ENCODE measurements at regions not wholly inside any gene's neighbourhood (a gene's known extent, or its start where the extent isn't known, plus 50 kb on each side); places are given as distances from the start of the nearest gene placed in this dataset.

DNA sequence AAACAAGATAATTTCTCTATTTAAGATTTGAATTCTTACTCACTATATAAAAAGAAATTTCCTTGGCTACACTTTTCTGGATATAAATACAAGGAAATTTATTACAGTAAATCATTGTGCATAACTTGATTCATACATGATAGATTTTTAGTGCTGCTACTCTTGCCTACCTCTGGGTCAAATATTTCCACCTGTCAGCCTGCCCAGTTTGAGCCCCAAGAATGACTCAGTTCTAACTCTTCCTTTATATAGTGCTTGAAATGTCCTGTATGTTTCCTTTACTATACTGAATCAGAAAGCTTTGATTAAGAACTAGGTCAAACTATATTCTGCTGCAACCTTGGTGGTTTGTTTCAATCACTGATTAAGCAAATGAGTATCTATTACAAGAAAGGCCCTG is 147.4 kb upstream of the FTMT start:
- POLR2A ChIA-PET, result no interaction called here

DNA sequence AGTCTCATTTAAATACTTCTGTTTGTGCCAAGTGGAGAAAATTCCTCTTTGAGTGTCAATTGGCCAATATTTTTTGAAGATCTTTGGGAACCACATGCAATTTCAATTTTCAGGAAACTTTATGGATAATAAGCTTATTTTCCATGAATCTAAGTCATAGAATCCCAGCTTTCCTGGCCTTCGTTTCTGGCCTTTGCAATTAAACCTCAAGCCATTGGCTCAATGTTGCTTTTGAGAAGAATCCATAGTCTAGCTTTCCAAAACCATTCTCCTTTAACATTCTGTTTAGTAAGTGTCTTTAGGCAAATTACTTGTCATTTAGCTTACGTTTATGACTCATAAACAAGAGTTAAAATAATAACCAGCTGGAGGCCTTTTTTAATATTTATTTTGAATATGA is 145.0 kb upstream of the FTMT start:
- POLR2A ChIA-PET, result no interaction called here
- no peak for ATAC-seq (ENCODE audit: low read depth)
- H3K36me3 Mint-ChIP-seq, result no peaks in the 10 kb centered on the region

More for the DNA sequence above, 147.4 kb upstream of the FTMT start:
- no peak for DNase-seq
- no peak for ATAC-seq (ENCODE audit: low read depth)
- Mint-ChIP-seq H3K4me1 (no peaks in the 10 kb centered on the region), H3K9me3 (no peaks in the 10 kb centered on the region), H3K27ac (no peak overlapping the region), H3K27me3 (no peaks in the 10 kb centered on the region), H3K36me3 (no peaks in the 10 kb centered on the region), H3K4me3 (no peak overlapping the region)

DNA sequence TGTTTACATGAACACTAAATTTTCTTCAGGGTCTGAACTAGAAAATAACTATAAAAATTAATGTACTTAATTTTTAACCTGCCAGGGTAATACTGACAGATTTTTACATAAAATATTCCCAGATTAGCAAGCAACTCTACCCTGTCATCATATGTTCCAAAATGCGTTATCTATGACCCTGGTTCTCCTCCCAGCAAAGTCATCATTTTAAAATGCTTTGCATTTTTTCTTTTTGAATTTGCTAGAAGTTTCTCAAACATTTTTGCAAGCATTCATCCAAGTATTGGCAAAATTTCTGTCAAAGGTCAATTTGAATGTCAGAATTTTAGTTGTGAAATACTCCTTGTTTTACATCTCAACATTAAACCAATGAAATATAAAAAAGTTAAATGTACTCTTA is 144.5 kb upstream of the FTMT start:
- ATAC-seq (ENCODE audit: low read depth) (no peak), DNase-seq (no peak)
- H3K4me3 Mint-ChIP-seq, result no peak overlapping the region
- H3K27me3 Mint-ChIP-seq, result no peaks in the 10 kb centered on the region
- H3K9me3 Mint-ChIP-seq, result no peaks in the 10 kb centered on the region
- no peaks in the 10 kb centered on the region for H3K4me1 Mint-ChIP-seq
- no peak overlapping the region for H3K27ac Mint-ChIP-seq
- POLR2A ChIA-PET, result no interaction called here
- H3K36me3 Mint-ChIP-seq, result no peaks in the 10 kb centered on the region

More for the DNA sequence above, 145.0 kb upstream of the FTMT start:
- no peaks in the 10 kb centered on the region for H3K9me3 Mint-ChIP-seq
- H3K27ac Mint-ChIP-seq, result no peak overlapping the region
- H3K27me3 Mint-ChIP-seq, result no peaks in the 10 kb centered on the region
- H3K4me3 Mint-ChIP-seq, result no peak overlapping the region
- no peak for DNase-seq
- no peaks in the 10 kb centered on the region for H3K4me1 Mint-ChIP-seq

DNA sequence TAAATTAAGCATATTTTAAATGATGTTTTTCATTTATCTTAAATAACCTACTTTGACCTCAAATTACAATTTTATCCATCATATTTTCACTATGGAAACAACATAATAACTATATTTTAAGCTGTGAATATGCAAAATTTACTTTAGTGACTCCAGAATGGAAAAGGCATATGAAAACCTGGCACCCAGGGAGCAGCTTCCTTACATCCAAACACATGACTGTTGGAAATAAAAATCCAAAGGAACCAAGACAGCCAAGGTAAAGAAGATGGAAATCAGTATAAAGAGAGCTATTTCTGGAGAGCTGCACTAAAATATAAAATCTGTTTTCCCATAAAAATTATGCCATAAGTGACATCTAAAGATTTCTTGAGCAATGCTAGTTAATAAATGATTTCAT is 140.3 kb upstream of the FTMT start:
- POLR2A ChIA-PET, result no interaction called here
- H3K4me3 Mint-ChIP-seq, result no peak overlapping the region
- no peak overlapping the region for H3K27ac Mint-ChIP-seq
- H3K27me3 Mint-ChIP-seq, result no peaks in the 10 kb centered on the region
- no peaks in the 10 kb centered on the region for H3K4me1 Mint-ChIP-seq
- peaks cover 6% of the 10 kb centered on the region for H3K9me3 Mint-ChIP-seq
- no peaks in the 10 kb centered on the region for H3K36me3 Mint-ChIP-seq
- ATAC-seq (ENCODE audit: low read depth) (no peak), DNase-seq (no peak)

DNA sequence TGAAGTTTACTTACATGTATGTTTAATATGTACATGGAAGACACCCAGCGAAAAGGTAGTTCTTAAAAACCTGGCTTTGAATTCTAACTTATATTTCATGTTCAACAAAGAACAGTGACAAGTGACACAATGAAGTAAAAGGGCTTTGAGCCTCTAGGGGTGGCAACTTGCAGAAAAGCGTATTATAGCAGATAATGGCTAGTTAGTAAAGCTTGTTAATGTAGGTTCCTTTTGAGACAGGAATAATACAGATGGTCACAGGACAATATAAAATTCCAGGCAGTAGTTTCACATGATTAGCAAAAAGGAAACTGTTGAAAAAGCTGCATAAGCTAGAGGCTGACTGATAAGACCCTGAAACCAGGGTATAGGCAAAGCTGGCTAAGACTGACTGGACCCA is 132.4 kb upstream of the FTMT start:
- POLR2A ChIA-PET, result no interaction called here

DNA sequence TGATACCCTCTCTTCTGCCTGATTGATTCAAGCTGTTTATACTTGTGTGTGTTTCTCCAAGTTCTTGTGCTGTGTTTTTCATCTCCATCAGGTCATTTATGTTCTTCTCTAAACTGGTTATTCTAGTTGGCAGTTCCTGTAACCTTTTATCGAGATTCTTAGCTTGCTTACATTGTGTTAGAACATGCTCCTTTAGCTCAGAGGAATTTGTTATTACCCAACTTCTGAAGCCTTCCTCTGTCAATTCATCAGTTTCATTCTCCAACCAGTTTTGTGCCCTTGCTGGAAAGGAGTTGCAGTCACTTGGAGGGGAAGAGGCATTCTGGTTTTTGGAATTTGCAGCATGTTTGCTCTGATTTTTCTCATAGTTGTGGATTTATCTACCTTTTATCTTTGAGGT is 126.2 kb upstream of the FTMT start:
- POLR2A ChIA-PET, result no interaction called here
- no peak overlapping the region for H3K4me3 Mint-ChIP-seq
- no peak overlapping the region for H3K27ac Mint-ChIP-seq
- peaks cover 4% of the 10 kb centered on the region for H3K9me3 Mint-ChIP-seq
- no peak for ATAC-seq (ENCODE audit: low read depth)
- H3K36me3 Mint-ChIP-seq, result no peaks in the 10 kb centered on the region
- no peaks in the 10 kb centered on the region for H3K4me1 Mint-ChIP-seq
- no peaks in the 10 kb centered on the region for H3K27me3 Mint-ChIP-seq
- DNase-seq, result no peak

More for the DNA sequence above, 132.4 kb upstream of the FTMT start:
- no peaks in the 10 kb centered on the region for H3K27me3 Mint-ChIP-seq
- no peaks in the 10 kb centered on the region for H3K36me3 Mint-ChIP-seq
- peaks cover 2% of the 10 kb centered on the region for H3K9me3 Mint-ChIP-seq
- no peaks in the 10 kb centered on the region for H3K4me1 Mint-ChIP-seq
- no peak overlapping the region for H3K27ac Mint-ChIP-seq
- no peak overlapping the region for H3K4me3 Mint-ChIP-seq
- no peak for ATAC-seq (ENCODE audit: low read depth)
- DNase-seq, result no peak

DNA sequence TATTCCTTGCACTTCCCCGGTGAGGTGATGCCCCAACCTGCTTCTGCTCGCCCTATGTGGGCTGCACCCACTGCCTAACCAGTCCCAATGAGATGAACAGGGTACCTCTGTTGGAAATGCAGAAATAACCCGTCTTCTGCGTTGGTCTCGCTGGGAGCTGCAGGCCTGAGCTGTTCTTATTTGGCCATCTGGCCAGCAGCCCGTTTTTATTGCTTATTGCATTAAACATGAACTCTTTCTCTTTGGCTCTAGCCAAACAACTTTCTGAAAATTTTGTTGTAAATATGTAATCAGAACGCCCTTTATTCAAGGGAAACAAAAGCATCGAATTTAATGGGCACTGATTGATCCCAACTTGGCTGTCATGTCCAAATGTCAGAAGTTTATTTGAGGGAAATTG is 124.7 kb upstream of the FTMT start:
- DNase-seq, result no peak
- H3K27me3 Mint-ChIP-seq, result no peaks in the 10 kb centered on the region
- H3K27ac Mint-ChIP-seq, result no peak overlapping the region
- no peaks in the 10 kb centered on the region for H3K36me3 Mint-ChIP-seq
- ATAC-seq (ENCODE audit: low read depth), result no peak
- H3K4me3 Mint-ChIP-seq, result no peak overlapping the region
- H3K9me3 Mint-ChIP-seq, result peaks cover 2% of the 10 kb centered on the region
- POLR2A ChIA-PET, result no interaction called here
- H3K4me1 Mint-ChIP-seq, result no peaks in the 10 kb centered on the region

DNA sequence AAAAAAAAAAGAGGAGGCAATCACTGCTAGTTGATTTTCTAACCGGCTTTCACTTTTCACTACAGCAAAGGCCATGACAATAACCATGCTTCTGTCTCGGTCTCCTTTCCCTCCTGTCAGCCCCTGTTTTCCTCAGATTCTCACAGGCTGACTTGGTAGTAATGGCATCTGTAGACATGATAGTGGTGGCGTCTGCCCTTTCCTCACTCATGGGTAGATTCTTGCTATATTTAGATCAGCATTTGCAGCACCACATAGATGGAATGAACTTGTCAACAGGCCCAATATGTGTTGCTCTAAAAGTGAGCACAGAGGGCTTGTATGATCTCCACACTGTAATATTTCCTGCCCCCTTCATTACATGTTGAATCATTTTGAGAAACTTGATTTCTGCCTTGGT is 120.3 kb upstream of the FTMT start:
- Mint-ChIP-seq H3K4me1 (no peaks in the 10 kb centered on the region), H3K27ac (no peak overlapping the region)

DNA sequence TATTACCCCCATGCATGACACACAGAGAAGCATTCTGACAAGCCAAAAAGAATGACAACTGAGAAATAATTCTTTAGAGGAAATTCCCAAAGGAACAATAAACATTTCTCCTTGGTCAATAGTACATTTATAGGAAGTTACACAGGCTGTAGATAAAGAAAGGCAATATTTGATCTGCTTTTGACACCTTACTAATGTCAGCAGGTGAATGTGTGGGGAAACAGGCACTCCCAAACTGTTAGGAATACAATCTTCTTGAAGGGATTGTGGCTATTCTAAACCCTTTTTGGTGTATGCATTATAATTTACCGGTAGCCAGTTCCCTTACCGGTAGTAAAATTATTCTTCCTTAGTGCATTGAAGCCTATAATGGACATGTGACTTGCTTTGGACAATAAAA is 116.1 kb upstream of the FTMT start:
- POLR2A ChIA-PET, result no interaction called here
- H3K27ac Mint-ChIP-seq, result no peak overlapping the region
- peaks cover 1% of the 10 kb centered on the region for H3K9me3 Mint-ChIP-seq
- H3K4me1 Mint-ChIP-seq, result no peaks in the 10 kb centered on the region
- no peaks in the 10 kb centered on the region for H3K27me3 Mint-ChIP-seq
- no peak overlapping the region for H3K4me3 Mint-ChIP-seq
- no peak for ATAC-seq (ENCODE audit: low read depth)
- DNase-seq, result no peak
- no peaks in the 10 kb centered on the region for H3K36me3 Mint-ChIP-seq

More for the DNA sequence above, 120.3 kb upstream of the FTMT start:
- H3K27me3 Mint-ChIP-seq, result no peaks in the 10 kb centered on the region
- POLR2A ChIA-PET, result no interaction called here
- no peak for DNase-seq
- no peak for ATAC-seq (ENCODE audit: low read depth)
- H3K9me3 Mint-ChIP-seq, result peaks cover 3% of the 10 kb centered on the region
- H3K36me3 Mint-ChIP-seq, result no peaks in the 10 kb centered on the region
- H3K4me3 Mint-ChIP-seq, result no peak overlapping the region

DNA sequence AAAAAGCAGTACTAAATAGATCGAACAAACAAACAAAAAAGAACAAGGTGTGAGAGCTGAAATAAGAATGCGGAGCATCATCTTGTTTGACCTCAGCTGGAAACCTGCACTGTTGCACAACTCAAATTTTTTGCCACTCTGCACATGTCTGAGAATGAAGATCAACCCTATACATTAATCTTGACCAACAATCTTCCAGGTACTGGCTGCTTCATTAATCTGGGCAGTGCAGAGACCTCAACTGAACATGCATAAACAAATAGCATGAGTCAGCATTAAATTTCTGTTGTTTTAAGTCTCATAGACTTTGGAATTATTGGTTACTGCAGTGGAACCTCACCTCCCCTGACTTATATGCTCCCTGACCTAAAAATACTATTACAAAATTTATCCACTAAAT is 114.6 kb upstream of the FTMT start:
- Mint-ChIP-seq H3K4me1 (peaks cover 2% of the 10 kb centered on the region), H3K27me3 (no peaks in the 10 kb centered on the region), H3K27ac (no peak overlapping the region), H3K9me3 (peaks cover 3% of the 10 kb centered on the region), H3K4me3 (no peak overlapping the region), H3K36me3 (no peaks in the 10 kb centered on the region)
- POLR2A ChIA-PET, result no interaction called here
- DNase-seq, result no peak
- ATAC-seq (ENCODE audit: low read depth), result no peak

DNA sequence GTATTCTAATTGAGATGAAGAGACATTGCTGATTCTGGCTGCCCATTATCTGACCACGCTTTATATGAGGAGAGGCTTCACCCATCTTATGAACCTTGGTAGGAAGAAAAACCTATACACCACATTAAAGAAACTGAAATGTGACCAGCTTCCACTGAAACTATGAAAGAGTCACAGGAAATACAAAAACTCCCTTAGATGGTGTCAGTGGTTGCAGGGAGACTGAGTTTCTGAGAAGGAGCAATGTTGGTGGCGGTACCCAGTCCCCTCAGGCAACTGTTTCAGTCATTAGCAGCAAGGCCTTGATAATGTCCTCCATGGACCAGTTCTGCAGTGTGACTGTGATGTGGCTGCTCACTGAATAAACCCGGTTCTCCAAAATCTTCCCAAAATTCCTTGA is 110.5 kb upstream of the FTMT start:
- Mint-ChIP-seq H3K36me3 (no peaks in the 10 kb centered on the region), H3K9me3 (peaks cover 2% of the 10 kb centered on the region), H3K27ac (no peak overlapping the region), H3K4me1 (peaks cover 2% of the 10 kb centered on the region), H3K4me3 (no peak overlapping the region), H3K27me3 (no peaks in the 10 kb centered on the region)
- no peak for DNase-seq
- POLR2A ChIA-PET, result no interaction called here
- no peak for ATAC-seq (ENCODE audit: low read depth)

DNA sequence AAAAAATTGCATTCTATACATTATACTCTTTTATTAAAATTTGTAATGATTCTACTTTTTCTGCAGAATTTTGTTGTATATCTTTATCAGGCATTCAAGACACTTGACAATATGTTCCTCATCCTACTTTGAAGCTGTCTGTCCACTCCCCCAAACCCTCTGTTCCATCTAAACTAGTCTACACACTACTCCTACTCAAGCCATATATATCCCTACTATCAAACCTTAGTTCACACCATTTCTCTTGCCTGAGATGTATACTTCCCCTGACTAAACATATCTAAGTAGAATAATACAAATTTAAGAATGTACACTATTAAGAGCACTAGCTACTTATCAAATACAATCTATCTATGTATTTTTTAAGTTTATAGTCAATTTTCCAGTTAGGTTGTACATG is 107.1 kb upstream of the FTMT start:
- ATAC-seq (ENCODE audit: low read depth) (no peak), DNase-seq (no peak)
- Mint-ChIP-seq H3K36me3 (no peaks in the 10 kb centered on the region), H3K27ac (no peak overlapping the region), H3K4me1 (peaks cover 2% of the 10 kb centered on the region), H3K4me3 (no peak overlapping the region), H3K9me3 (peaks cover 2% of the 10 kb centered on the region), H3K27me3 (no peaks in the 10 kb centered on the region)
- POLR2A ChIA-PET, result no interaction called here

DNA sequence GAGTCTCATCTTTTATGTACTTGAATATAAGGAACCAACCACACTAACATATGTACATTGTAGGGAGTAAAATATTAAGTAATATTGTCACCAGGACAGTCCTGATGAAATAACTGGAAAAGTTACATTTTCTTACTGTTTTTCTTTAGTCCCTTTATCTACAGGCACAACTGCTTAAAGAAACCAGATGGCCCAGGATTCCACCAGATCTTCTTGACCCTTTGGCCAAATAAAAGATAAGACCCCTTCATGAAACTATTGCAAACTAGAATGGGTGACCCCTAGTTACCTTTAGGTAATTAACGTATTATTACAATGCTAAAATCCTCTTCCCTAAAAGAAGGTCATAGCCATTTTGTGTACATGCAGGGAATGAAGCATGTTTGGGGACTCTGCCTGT is 106.3 kb upstream of the FTMT start:
- H3K27me3 Mint-ChIP-seq, result no peaks in the 10 kb centered on the region

DNA sequence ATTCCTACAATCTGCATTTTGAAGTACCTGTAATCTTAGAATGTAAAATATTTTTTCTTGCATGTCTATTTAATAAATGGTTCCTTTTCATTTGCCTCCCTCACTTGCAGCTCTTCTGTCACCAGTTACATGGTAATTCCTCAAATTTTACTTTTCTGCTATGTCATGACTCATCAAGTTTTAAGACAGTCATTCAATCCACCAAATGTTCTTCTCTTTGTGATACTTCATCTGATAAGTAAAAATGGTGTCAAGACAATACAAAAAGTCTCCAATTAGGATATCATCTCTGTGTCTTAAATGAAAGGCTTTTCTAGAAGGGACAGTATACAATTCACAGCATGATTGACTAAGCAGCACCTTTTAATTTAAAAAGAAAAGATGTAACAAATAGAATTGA is 104.9 kb upstream of the FTMT start:
- Mint-ChIP-seq H3K27ac (no peak overlapping the region), H3K36me3 (no peaks in the 10 kb centered on the region), H3K27me3 (no peaks in the 10 kb centered on the region), H3K4me3 (no peak overlapping the region), H3K4me1 (no peaks in the 10 kb centered on the region), H3K9me3 (no peaks in the 10 kb centered on the region)
- no peak for ATAC-seq (ENCODE audit: low read depth)
- DNase-seq, result no peak
- POLR2A ChIA-PET, result no interaction called here

More for the DNA sequence above, 106.3 kb upstream of the FTMT start:
- POLR2A ChIA-PET, result no interaction called here
- peaks cover 2% of the 10 kb centered on the region for H3K4me1 Mint-ChIP-seq
- no peak for ATAC-seq (ENCODE audit: low read depth)
- no peak overlapping the region for H3K4me3 Mint-ChIP-seq
- H3K9me3 Mint-ChIP-seq, result peaks cover 2% of the 10 kb centered on the region
- no peak for DNase-seq
- H3K27ac Mint-ChIP-seq, result no peak overlapping the region
- H3K36me3 Mint-ChIP-seq, result no peaks in the 10 kb centered on the region

DNA sequence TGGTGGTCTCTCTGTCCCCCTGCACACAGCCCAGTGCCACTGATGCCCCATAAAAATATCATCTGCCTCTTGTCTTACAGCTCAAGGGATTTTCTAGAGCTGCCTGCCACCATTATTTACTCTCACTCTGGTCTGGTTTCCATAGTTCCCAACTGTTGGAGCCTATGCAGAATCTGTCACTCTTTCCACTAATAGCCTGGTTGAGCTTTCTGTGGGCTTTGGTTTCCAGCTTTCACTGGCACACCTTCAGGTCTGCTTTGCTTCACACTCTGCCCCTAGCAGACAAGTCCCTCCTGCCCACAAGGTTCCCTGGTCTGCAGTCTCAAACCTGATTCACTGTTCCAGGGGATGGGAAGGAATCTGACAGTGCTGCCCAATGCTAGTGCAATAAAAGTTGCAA is 103.0 kb upstream of the FTMT start:
- H3K27ac Mint-ChIP-seq, result no peak overlapping the region
- no peak for ATAC-seq (ENCODE audit: low read depth)

More for the DNA sequence above, 103.0 kb upstream of the FTMT start:
- Mint-ChIP-seq H3K4me1 (no peaks in the 10 kb centered on the region), H3K36me3 (no peaks in the 10 kb centered on the region), H3K9me3 (no peaks in the 10 kb centered on the region), H3K4me3 (no peak overlapping the region), H3K27me3 (no peaks in the 10 kb centered on the region)
- DNase-seq, result no peak
- POLR2A ChIA-PET, result no interaction called here
